ENCODE measurements at regions not wholly inside any gene's neighbourhood (a gene's known extent, or its start where the extent isn't known, plus 50 kb on each side); places are given as distances from the start of the nearest gene placed in this dataset.

GRCh38 chr2:144240656-144241339, 279.1 kb downstream of the ZEB2 start:
- DNase-seq = peak; percentile 34

- peak; percentile 33 for DNase-seq
Measured at GRCh38 chr2:144239726-144240125, 280.2 kb downstream of the ZEB2 start.

- no peak for DNase-seq
Measured at GRCh38 chr2:144239306-144239705, 280.6 kb downstream of the ZEB2 start.

- DNase-seq = no peak
Measured at GRCh38 chr2:144237830-144238627, 281.9 kb downstream of the ZEB2 start.

GRCh38 chr2:144237108-144237507, 282.8 kb downstream of the ZEB2 start:
- no peak for DNase-seq

- no peak for DNase-seq
Measured at GRCh38 chr2:144235050-144235449, 284.9 kb downstream of the ZEB2 start.

GRCh38 chr2:144234542-144234871, 285.4 kb downstream of the ZEB2 start:
- no peak for DNase-seq

GRCh38 chr2:144233733-144234541, 286.0 kb downstream of the ZEB2 start:
- DNase-seq = no peak

GRCh38 chr2:144233317-144233716, 286.6 kb downstream of the ZEB2 start:
- DNase-seq = no peak

- no peak for DNase-seq
Measured at GRCh38 chr2:144230448-144231085, 289.4 kb downstream of the ZEB2 start.

GRCh38 chr2:144230033-144230432, 289.9 kb downstream of the ZEB2 start:
- no peak for DNase-seq

- no peak for DNase-seq
Measured at GRCh38 chr2:144229296-144229695, 290.6 kb downstream of the ZEB2 start.

- no peak for DNase-seq
Measured at GRCh38 chr2:144227427-144228105, 292.4 kb downstream of the ZEB2 start.

GRCh38 chr2:144225076-144225475, 294.8 kb downstream of the ZEB2 start:
- no peak for DNase-seq

- no peak for DNase-seq
Measured at GRCh38 chr2:144224472-144224871, 295.4 kb downstream of the ZEB2 start.

GRCh38 chr2:144219979-144220378, 299.9 kb downstream of the ZEB2 start:
- DNase-seq = no peak

- DNase-seq = peak; percentile 34
Measured at GRCh38 chr2:144217853-144218633, 301.9 kb downstream of the ZEB2 start.

GRCh38 chr2:144215701-144216675, 303.9 kb downstream of the ZEB2 start:
- DNase-seq = no peak

GRCh38 chr2:144215207-144215606, 304.7 kb downstream of the ZEB2 start:
- no peak for DNase-seq

- no peak for DNase-seq
Measured at GRCh38 chr2:144213797-144214196, 306.1 kb downstream of the ZEB2 start.

- no peak for DNase-seq
Measured at GRCh38 chr2:144211826-144212225, 308.1 kb downstream of the ZEB2 start.

Measured in NCI-H526 treated with DMSO at 0.1 percent for 48 hours (cell line).